HEK293 (cell line): ENCODE measurements at regions not wholly inside any gene's neighbourhood (a gene's known extent, or its start where the extent isn't known, plus 50 kb on each side); places are given as distances from the start of the nearest gene placed in this dataset.

ENCODE experiments used
- CTCF ChIA-PET: fragments of 350-600 bp; formaldehyde crosslinking; extraction: SDS; loops from one replicate; lab custom pipeline; 2021; ENCODE audit warnings: antibody characterized with exemption; lab: Yijun Ruan, JAX
- POLR2A ChIA-PET: fragments of 300-600 bp; formaldehyde crosslinking; extraction: SDS; loops from one replicate; lab custom pipeline; 2020; ENCODE audit warnings: antibody characterized with exemption, inconsistent platforms; lab: Yijun Ruan, JAX
- H3K27ac ChIP-seq: fragments of 200-500 bp; sonication (Bioruptor generic); 2 replicates; pipeline ENCODE4 v1.5.1; 2014; ENCODE audit warnings: low read depth, low read length, control low read depth, inconsistent platforms; ENCODE audit errors: extremely low read depth
- H3K36me3 ChIP-seq, 2 experiments: fragments of 200-500 bp in 1 of 2; sonication (Bioruptor generic) in 1 of 2; 1 replicate in 1 of 2; 2 replicates in 1 of 2; pipeline ENCODE4 v1.5.1; 2014 to 2017; ENCODE audit warnings: inconsistent platforms in 2 of 2, low read length in 2 of 2; ENCODE audit not compliant: control insufficient read depth in 2 of 2, insufficient read depth in 1 of 2
- H3K4me1 ChIP-seq: fragments of 200-500 bp; sonication (Bioruptor generic); 2 replicates; pipeline ENCODE4 v1.5.1; 2014; ENCODE audit warnings: mild to moderate bottlenecking, low read length, inconsistent platforms; ENCODE audit not compliant: control insufficient read depth, insufficient read depth
- H3K4me3 ChIP-seq: 2 replicates; pipeline ENCODE4 v1.5.1; 2011; ENCODE audit warnings: low read depth, mild to moderate bottlenecking, control low read depth, low read length, moderate library complexity
- H3K9me3 ChIP-seq: fragments of 200-500 bp; sonication (Bioruptor generic); 2 replicates; pipeline ENCODE4 v1.5.1; 2014; ENCODE audit warnings: low read depth, low read length, inconsistent platforms; ENCODE audit not compliant: control insufficient read depth, insufficient read depth
- MZF1 ChIP-seq: fragments of 450-650 bp; formaldehyde crosslinking; IDR thresholded peaks from 2 replicates; pipeline ENCODE4 v1.5.1; 2017; ENCODE audit warnings: missing biosample characterization, missing genetic modification characterization, borderline replicate concordance
- OVOL3 ChIP-seq: fragments of 450-650 bp; formaldehyde crosslinking; IDR thresholded peaks from 2 replicates; pipeline ENCODE4 v1.5.1; 2016; ENCODE audit warnings: missing biosample characterization, missing genetic modification characterization
- PRDM1 ChIP-seq: fragments of 450-650 bp; formaldehyde crosslinking; IDR thresholded peaks from 2 replicates; pipeline ENCODE4; 2016; ENCODE audit warnings: missing biosample characterization, missing genetic modification characterization
- SETDB1 ChIP-seq: IDR thresholded peaks from one replicate; pipeline ENCODE4 v1.6.1; 2017; ENCODE audit warnings: mild to moderate bottlenecking, low read length, moderate library complexity, mixed read lengths; ENCODE audit not compliant: insufficient read length
- ZNF114 ChIP-seq: fragments of 450-650 bp; formaldehyde crosslinking; IDR thresholded peaks from 2 replicates; pipeline ENCODE4 v1.5.0; 2017; ENCODE audit warnings: missing biosample characterization, missing genetic modification characterization
- ZNF133 ChIP-seq: fragments of 450-650 bp; formaldehyde crosslinking; IDR thresholded peaks from 2 replicates; pipeline ENCODE4 v1.5.1; 2016; ENCODE audit warnings: missing biosample characterization, missing genetic modification characterization
- ZNF223 ChIP-seq: fragments of 450-650 bp; formaldehyde crosslinking; IDR thresholded peaks from 2 replicates; pipeline ENCODE4 v1.5.1; 2016; ENCODE audit warnings: missing biosample characterization, missing genetic modification characterization
- ZNF239 ChIP-seq: fragments of 450-650 bp; formaldehyde crosslinking; IDR thresholded peaks from 2 replicates; pipeline ENCODE4 v1.5.1; 2016; ENCODE audit warnings: missing biosample characterization, missing genetic modification characterization
- ZNF311 ChIP-seq: fragments of 450-650 bp; formaldehyde crosslinking; IDR thresholded peaks from 2 replicates; pipeline ENCODE4 v1.5.1; 2017; ENCODE audit warnings: missing biosample characterization, missing genetic modification characterization, borderline replicate concordance
- ZNF416 ChIP-seq: fragments of 450-650 bp; formaldehyde crosslinking; IDR thresholded peaks from 2 replicates; pipeline ENCODE4 v1.5.1; 2016; ENCODE audit warnings: missing biosample characterization, missing genetic modification characterization
- ZNF561 ChIP-seq: fragments of 450-650 bp; IDR thresholded peaks from 2 replicates; pipeline ENCODE4 v1.5.1; 2018; ENCODE audit warnings: missing biosample characterization, missing genetic modification characterization, borderline replicate concordance
- ZNF571 ChIP-seq: fragments of 450-650 bp; formaldehyde crosslinking; IDR thresholded peaks from 2 replicates; pipeline ENCODE4 v1.5.0; 2017; ENCODE audit warnings: missing biosample characterization, missing genetic modification characterization
- ZNF660 ChIP-seq: fragments of 450-650 bp; IDR thresholded peaks from 2 replicates; pipeline ENCODE4 v1.5.1; 2018; ENCODE audit warnings: missing biosample characterization, mild to moderate bottlenecking, missing genetic modification characterization
- ZNF76 ChIP-seq: fragments of 450-650 bp; formaldehyde crosslinking; IDR thresholded peaks from 2 replicates; pipeline ENCODE4; 2016; ENCODE audit warnings: low read depth, missing biosample characterization, missing genetic modification characterization, borderline replicate concordance
- ZNF791 ChIP-seq: fragments of 450-650 bp; formaldehyde crosslinking; IDR thresholded peaks from 2 replicates; pipeline ENCODE4 v1.5.1; 2016; ENCODE audit warnings: missing biosample characterization, missing genetic modification characterization
- ZNF837 ChIP-seq: fragments of 450-650 bp; formaldehyde crosslinking; IDR thresholded peaks from 2 replicates; pipeline ENCODE4 v1.5.1; 2016; ENCODE audit warnings: missing biosample characterization, missing genetic modification characterization
- TF ChIP-seq, protein P1 (sequence below): fragments of 450-650 bp; formaldehyde crosslinking; IDR thresholded peaks from 2 replicates; pipeline ENCODE4 v1.5.1; 2016; ENCODE audit warnings: missing biosample characterization, missing genetic modification characterization
- TF ChIP-seq, protein P2 (sequence below): fragments of 450-650 bp; formaldehyde crosslinking; IDR thresholded peaks from 2 replicates; pipeline ENCODE4 v1.5.1; 2017; ENCODE audit warnings: missing biosample characterization, missing genetic modification characterization
- TF ChIP-seq, protein P3 (sequence below): fragments of 450-650 bp; formaldehyde crosslinking; IDR thresholded peaks from 2 replicates; pipeline ENCODE4 v1.5.1; 2016; ENCODE audit warnings: missing biosample characterization, missing genetic modification characterization

DNA sequence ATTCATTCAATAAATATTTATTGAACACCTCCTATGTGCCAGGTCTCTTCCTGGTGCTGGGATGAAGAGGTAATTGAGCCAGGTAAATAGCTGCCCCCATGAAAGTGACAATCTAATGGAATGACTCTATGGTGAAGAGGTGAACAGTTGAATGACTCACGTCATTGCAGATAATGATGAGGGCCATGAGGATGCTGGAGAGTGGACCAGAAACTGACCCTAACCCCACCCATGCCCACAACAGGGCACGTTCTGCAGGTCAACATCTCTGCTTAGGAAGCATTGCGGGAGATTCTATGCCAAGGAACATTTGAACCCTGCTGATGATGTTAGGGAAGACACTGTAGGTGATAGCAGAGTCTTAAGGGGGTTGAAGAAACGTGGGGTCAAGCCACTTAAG is 788.9 kb upstream of the TBX3 start:
- Histone ChIP-seq H3K9me3 (no peaks in the 10 kb centered on the region), H3K36me3 (no peaks in the 10 kb centered on the region), H3K4me1 (no peaks in the 10 kb centered on the region), H3K4me3 (no peak overlapping the region)
- POLR2A ChIA-PET = no interaction called here
- TF ChIP-seq ZNF311 (tag by site-specific recombination) = no peak
- TF ChIP-seq, protein P1, sequence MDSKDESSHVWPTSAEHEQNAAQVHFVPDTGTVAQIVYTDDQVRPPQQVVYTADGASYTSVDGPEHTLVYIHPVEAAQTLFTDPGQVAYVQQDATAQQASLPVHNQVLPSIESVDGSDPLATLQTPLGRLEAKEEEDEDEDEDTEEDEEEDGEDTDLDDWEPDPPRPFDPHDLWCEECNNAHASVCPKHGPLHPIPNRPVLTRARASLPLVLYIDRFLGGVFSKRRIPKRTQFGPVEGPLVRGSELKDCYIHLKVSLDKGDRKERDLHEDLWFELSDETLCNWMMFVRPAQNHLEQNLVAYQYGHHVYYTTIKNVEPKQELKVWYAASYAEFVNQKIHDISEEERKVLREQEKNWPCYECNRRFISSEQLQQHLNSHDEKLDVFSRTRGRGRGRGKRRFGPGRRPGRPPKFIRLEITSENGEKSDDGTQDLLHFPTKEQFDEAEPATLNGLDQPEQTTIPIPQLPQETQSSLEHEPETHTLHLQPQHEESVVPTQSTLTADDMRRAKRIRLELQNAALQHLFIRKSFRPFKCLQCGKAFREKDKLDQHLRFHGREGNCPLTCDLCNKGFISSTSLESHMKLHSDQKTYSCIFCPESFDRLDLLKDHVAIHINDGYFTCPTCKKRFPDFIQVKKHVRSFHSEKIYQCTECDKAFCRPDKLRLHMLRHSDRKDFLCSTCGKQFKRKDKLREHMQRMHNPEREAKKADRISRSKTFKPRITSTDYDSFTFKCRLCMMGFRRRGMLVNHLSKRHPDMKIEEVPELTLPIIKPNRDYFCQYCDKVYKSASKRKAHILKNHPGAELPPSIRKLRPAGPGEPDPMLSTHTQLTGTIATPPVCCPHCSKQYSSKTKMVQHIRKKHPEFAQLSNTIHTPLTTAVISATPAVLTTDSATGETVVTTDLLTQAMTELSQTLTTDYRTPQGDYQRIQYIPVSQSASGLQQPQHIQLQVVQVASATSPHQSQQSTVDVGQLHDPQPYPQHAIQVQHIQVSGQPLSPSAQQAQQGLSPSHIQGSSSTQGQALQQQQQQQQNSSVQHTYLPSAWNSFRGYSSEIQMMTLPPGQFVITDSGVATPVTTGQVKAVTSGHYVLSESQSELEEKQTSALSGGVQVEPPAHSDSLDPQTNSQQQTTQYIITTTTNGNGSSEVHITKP (tag by site-specific recombination) = peak; percentile 23; the same call in 1 of the 2 replicates
- TF ChIP-seq, all 188 proteins: peak for 1
- no peak overlapping the region for H3K27ac ChIP-seq
- CTCF ChIA-PET = interaction anchor here (0.9 kb wide), 1 partner anchor 11 kb away, joined by 4 read pairs; no protein-coding TSS in a partner anchor

DNA sequence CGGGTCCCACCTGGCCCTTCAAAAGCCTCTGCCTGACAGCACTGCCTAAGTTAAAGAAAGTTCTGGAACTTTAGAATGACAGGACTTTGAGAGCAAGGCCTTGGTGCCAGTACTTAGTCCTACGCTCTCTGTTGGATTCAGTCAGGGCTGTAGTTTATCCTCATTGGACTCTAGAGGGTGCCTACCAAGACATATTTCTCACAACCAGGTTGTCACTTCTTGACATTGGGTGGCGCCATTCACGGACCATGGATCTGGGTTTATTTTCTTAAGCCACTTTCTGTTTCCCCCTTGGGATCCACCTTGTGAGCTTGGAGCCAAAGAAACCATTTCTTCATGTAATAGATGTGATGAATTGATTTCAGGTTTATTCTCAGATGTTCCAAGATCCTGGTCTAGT is 787.0 kb upstream of the TBX3 start:
- TF ChIP-seq ZNF416 (tag by site-specific recombination) (no peak), OVOL3 (tag by site-specific recombination) (no peak), ZNF223 (no peak), SETDB1 (no peak), ZNF837 (tag by site-specific recombination) (no peak), ZNF239 (no peak), MZF1 (tag by site-specific recombination) (no peak), ZNF114 (tag by site-specific recombination) (no peak), ZNF561 (no peak), PRDM1 (tag by site-specific recombination) (no peak), ZNF76 (tag by site-specific recombination) (no peak), ZNF791 (tag by site-specific recombination) (no peak), ZNF133 (tag by site-specific recombination) (no peak), ZNF660 (tag by site-specific recombination) (no peak), ZNF571 (tag by site-specific recombination) (no peak)
- TF ChIP-seq, protein P2, sequence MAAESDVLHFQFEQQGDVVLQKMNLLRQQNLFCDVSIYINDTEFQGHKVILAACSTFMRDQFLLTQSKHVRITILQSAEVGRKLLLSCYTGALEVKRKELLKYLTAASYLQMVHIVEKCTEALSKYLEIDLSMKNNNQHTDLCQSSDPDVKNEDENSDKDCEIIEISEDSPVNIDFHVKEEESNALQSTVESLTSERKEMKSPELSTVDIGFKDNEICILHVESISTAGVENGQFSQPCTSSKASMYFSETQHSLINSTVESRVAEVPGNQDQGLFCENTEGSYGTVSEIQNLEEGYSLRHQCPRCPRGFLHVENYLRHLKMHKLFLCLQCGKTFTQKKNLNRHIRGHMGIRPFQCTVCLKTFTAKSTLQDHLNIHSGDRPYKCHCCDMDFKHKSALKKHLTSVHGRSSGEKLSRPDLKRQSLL = no peak
- TF ChIP-seq, protein P3, sequence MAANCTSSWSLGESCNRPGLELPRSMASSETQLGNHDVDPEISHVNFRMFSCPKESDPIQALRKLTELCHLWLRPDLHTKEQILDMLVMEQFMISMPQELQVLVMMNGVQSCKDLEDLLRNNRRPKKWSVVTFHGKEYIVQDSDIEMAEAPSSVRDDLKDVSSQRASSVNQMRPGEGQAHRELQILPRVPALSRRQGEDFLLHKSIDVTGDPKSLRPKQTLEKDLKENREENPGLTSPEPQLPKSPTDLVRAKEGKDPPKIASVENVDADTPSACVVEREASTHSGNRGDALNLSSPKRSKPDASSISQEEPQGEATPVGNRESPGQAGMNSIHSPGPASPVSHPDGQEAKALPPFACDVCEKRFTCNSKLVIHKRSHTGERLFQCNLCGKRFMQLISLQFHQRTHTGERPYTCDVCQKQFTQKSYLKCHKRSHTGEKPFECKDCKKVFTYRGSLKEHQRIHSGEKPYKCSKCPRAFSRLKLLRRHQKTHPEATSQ (tag by site-specific recombination) = no peak
- ChIA-PET POLR2A (no interaction called here), CTCF (no interaction called here)
- Histone ChIP-seq H3K9me3 (no peaks in the 10 kb centered on the region), H3K36me3 (no peaks in the 10 kb centered on the region), H3K4me3 (no peak overlapping the region), H3K27ac (no peak overlapping the region), H3K4me1 (no peaks in the 10 kb centered on the region)
